Endodermal cell (in vitro differentiated cells): ENCODE measurements at regions not wholly inside any gene's neighbourhood (a gene's known extent, or its start where the extent isn't known, plus 50 kb on each side); places are given as distances from the start of the nearest gene placed in this dataset.

Experiments
- DNase-seq: peaks from one replicate; pipeline ENCODE4 v3.0.0-alpha.2; 2017
- H3K27ac ChIP-seq: 2 replicates; pipeline ENCODE4 v1.5.1; 2013; ENCODE audit warnings: mild to moderate bottlenecking, low read depth, low read length, moderate library complexity
- H3K27me3 ChIP-seq: 2 replicates; pipeline ENCODE4 v1.6.1; 2013; ENCODE audit warnings: mild to moderate bottlenecking, low read length, moderate library complexity; ENCODE audit not compliant: insufficient read depth, control insufficient read depth, poor library complexity, severe bottlenecking
- H3K36me3 ChIP-seq: 2 replicates; pipeline ENCODE4 v1.7.0; 2013; ENCODE audit warnings: mild to moderate bottlenecking, low read length, moderate library complexity; ENCODE audit not compliant: control insufficient read depth, insufficient read depth
- H3K4me1 ChIP-seq: one replicate; pipeline ENCODE4 v1.7.0; 2013; ENCODE audit warnings: low read length; ENCODE audit not compliant: control insufficient read depth, insufficient read depth
- H3K4me3 ChIP-seq: 2 replicates; pipeline ENCODE4 v1.5.1; 2013; ENCODE audit warnings: mild to moderate bottlenecking, low read length, moderate library complexity
- H3K9ac ChIP-seq: 2 replicates; pipeline ENCODE4 v1.6.1; 2013; ENCODE audit warnings: mild to moderate bottlenecking, low read length, moderate library complexity; ENCODE audit not compliant: poor library complexity, severe bottlenecking; ENCODE audit errors: extremely low read depth
- H3K9me3 ChIP-seq: 2 replicates; pipeline ENCODE4 v1.6.1; 2013; ENCODE audit warnings: mild to moderate bottlenecking, low read length, moderate library complexity; ENCODE audit not compliant: control insufficient read depth
- H3K27ac Mint-ChIP-seq: 2 replicates; pipeline ENCODE4 v1.8.0; 2020; ENCODE audit warnings: mixed read lengths
- H3K27me3 Mint-ChIP-seq: 2 replicates; pipeline ENCODE4 v1.8.0; 2021; ENCODE audit warnings: mild to moderate bottlenecking, mixed read lengths; ENCODE audit not compliant: insufficient read depth
- H3K36me3 Mint-ChIP-seq: 2 replicates; pipeline ENCODE4 v1.8.0; 2020; ENCODE audit warnings: low read depth, mixed read lengths
- H3K4me1 Mint-ChIP-seq: 2 replicates; pipeline ENCODE4 v1.8.0; 2020; ENCODE audit warnings: mixed read lengths
- H3K4me3 Mint-ChIP-seq: 2 replicates; pipeline ENCODE4 v1.8.0; 2020; ENCODE audit warnings: mild to moderate bottlenecking, moderate library complexity, mixed read lengths
- H3K9me3 Mint-ChIP-seq: 2 replicates; pipeline ENCODE4 v1.8.0; 2020; ENCODE audit warnings: mild to moderate bottlenecking, mixed read lengths
- WGBS, 2 experiments: methylation state at CpG; one replicate each; pipeline versions ENCODE4 v1.1.5 to v1.1.7; 2013; ENCODE audit warnings: missing lambda C conversion rate in 2 of 2, mixed read lengths in 1 of 2; ENCODE audit not compliant: insufficient coverage in 1 of 2, insufficient read length in 1 of 2; 5-methylcytosine and 5-hydroxymethylcytosine counted together
- TF ChIP-seq, protein P1 (sequence below): fragments of 200-600 bp; sonication (generic); conservative IDR thresholded peaks from 2 replicates; pipeline ENCODE4 v1.5.0; 2021; ENCODE audit warnings: antibody characterized with exemption, mild to moderate bottlenecking

DNA sequence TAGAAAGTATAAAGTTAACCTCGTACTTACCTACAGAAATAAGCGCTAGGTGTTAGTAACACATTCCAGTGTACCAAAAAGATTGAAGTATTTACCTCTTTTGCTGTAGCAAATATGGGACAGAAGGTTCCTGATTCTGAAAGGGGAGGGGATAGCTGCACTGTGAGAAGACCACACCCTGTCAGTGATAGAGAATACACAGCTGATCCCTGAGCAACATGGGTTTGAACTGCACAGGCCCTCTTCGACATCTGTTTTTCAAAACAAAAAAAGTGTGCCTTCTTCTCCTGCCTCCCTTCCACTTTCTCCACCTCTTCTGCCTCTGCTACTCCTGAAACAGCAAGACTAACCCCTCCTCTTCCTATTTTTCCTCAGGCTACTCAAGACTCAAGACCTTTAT, 201.8 kb upstream of the SLIT2 start:
- WGBS, 2 experiments, result 88 to 97% methylated on average over 3 of the region's 3 CpGs
- H3K27me3 Mint-ChIP-seq, result no peaks in the 10 kb centered on the region

DNA sequence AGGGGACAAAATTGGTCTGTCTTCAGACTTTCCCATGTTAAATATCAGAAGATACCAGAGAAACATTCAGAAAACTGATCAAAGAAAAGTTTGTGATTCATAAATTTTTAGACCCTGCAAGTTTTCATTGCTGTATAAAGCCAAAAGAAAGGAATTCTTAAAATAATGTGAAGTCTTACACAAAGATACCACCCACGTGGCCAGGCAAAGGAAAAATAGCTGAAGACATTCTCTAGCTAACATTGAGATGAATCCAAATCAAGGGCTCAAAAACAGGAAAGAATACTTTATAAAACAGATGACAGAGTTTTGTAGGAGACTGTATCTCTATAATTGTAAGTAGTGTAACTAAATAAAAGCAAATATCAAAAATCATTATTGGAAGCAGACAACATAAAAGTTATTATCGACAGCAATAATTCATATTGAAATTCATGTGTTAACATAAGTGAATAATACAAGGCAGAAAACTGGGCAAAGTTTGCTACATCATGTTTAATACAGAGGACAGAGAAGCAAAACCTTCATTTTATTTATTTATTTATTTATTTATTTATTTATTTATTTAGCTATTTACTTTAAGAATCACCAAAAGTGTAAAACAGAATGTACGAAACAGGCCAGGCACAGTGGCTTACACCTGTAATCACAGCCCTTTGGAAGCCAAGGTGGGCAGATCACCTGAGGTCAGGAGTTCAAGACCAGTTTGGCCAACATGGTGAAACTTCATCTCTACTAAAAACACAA, 204.6 kb upstream of the SLIT2 start:
- Mint-ChIP-seq H3K27ac (no peak overlapping the region), H3K9me3 (no peaks in the 10 kb centered on the region), H3K27me3 (no peaks in the 10 kb centered on the region), H3K4me1 (no peaks in the 10 kb centered on the region), H3K36me3 (no peaks in the 10 kb centered on the region), H3K4me3 (no peak overlapping the region)
- H3K27ac ChIP-seq, result no peak overlapping the region
- DNase-seq, result no peak
- H3K27me3 ChIP-seq, result no peaks in the 10 kb centered on the region
- no peak overlapping the region for H3K4me3 ChIP-seq
- WGBS, 2 experiments, result 97% methylated on average over 3 of the region's 3 CpGs; no CpG with 5 or more reads in 1 of the 2 experiments
- H3K4me1 ChIP-seq, result no peaks in the 10 kb centered on the region
- H3K9ac ChIP-seq, result no peak overlapping the region
- TF ChIP-seq, protein P1, sequence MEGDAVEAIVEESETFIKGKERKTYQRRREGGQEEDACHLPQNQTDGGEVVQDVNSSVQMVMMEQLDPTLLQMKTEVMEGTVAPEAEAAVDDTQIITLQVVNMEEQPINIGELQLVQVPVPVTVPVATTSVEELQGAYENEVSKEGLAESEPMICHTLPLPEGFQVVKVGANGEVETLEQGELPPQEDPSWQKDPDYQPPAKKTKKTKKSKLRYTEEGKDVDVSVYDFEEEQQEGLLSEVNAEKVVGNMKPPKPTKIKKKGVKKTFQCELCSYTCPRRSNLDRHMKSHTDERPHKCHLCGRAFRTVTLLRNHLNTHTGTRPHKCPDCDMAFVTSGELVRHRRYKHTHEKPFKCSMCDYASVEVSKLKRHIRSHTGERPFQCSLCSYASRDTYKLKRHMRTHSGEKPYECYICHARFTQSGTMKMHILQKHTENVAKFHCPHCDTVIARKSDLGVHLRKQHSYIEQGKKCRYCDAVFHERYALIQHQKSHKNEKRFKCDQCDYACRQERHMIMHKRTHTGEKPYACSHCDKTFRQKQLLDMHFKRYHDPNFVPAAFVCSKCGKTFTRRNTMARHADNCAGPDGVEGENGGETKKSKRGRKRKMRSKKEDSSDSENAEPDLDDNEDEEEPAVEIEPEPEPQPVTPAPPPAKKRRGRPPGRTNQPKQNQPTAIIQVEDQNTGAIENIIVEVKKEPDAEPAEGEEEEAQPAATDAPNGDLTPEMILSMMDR, result no peak
- H3K36me3 ChIP-seq, result no peaks in the 10 kb centered on the region
- no peaks in the 10 kb centered on the region for H3K9me3 ChIP-seq

More for the DNA sequence above, 201.8 kb upstream of the SLIT2 start:
- no peak overlapping the region for H3K27ac ChIP-seq
- Mint-ChIP-seq H3K36me3 (no peaks in the 10 kb centered on the region), H3K9me3 (no peaks in the 10 kb centered on the region), H3K27ac (no peak overlapping the region), H3K4me1 (no peaks in the 10 kb centered on the region), H3K4me3 (no peak overlapping the region)
- TF ChIP-seq, protein P1, result no peak
- H3K9me3 ChIP-seq, result no peaks in the 10 kb centered on the region
- no peaks in the 10 kb centered on the region for H3K4me1 ChIP-seq
- no peaks in the 10 kb centered on the region for H3K36me3 ChIP-seq
- no peak overlapping the region for H3K9ac ChIP-seq
- no peak for DNase-seq
- H3K27me3 ChIP-seq, result no peaks in the 10 kb centered on the region
- H3K4me3 ChIP-seq, result no peak overlapping the region

GRCh38 chr4:20046179-20046578, 205.5 kb upstream of the SLIT2 start:
- WGBS, 2 experiments, result 96 to 97% methylated on average over 4 of the region's 4 CpGs
- Histone ChIP-seq H3K9me3 (no peaks in the 10 kb centered on the region), H3K27ac (no peak overlapping the region), H3K9ac (no peak overlapping the region), H3K36me3 (no peaks in the 10 kb centered on the region), H3K4me1 (no peaks in the 10 kb centered on the region), H3K4me3 (no peak overlapping the region), H3K27me3 (no peaks in the 10 kb centered on the region)
- Mint-ChIP-seq H3K4me1 (no peaks in the 10 kb centered on the region), H3K9me3 (no peaks in the 10 kb centered on the region), H3K4me3 (no peak overlapping the region), H3K36me3 (no peaks in the 10 kb centered on the region), H3K27ac (no peak overlapping the region), H3K27me3 (no peaks in the 10 kb centered on the region)
- TF ChIP-seq, protein P1, result no peak
- no peak for DNase-seq
